IPS-18a (cell line): ENCODE measurements at regions not wholly inside any gene's neighbourhood (a gene's known extent, or its start where the extent isn't known, plus 50 kb on each side); places are given as distances from the start of the nearest gene placed in this dataset.
"Not testable (repeated sequence)": the region's sequence is repeated elsewhere in the genome, so short reads cannot be mapped to it uniquely, and the experiment has no call there.

Experiments
- H3K27ac ChIP-seq: one replicate; pipeline ENCODE4 v1.5.1; 2013; ENCODE audit warnings: low read length
- H3K27me3 ChIP-seq: one replicate; pipeline ENCODE4 v1.6.1; 2013; ENCODE audit warnings: mild to moderate bottlenecking, low read length; ENCODE audit not compliant: control insufficient read depth, insufficient read depth
- H3K36me3 ChIP-seq: one replicate; pipeline ENCODE4 v1.6.1; 2013; ENCODE audit warnings: low read depth, low read length; ENCODE audit not compliant: control insufficient read depth
- H3K4me1 ChIP-seq: one replicate; pipeline ENCODE4 v1.6.1; 2013; ENCODE audit warnings: low read depth, low read length; ENCODE audit not compliant: control insufficient read depth
- H3K4me3 ChIP-seq: one replicate; pipeline ENCODE4 v1.5.1; 2013; ENCODE audit warnings: low read length
- H3K9ac ChIP-seq: one replicate; pipeline ENCODE4 v1.6.1; 2013; ENCODE audit warnings: mild to moderate bottlenecking, low read length, moderate library complexity
- H3K9me3 ChIP-seq: one replicate; pipeline ENCODE4 v1.6.1; 2013; ENCODE audit warnings: low read depth, low read length; ENCODE audit not compliant: control insufficient read depth

GRCh38 chr1:229015806-229016205, 255.1 kb upstream of the RAB4A start:
- peaks cover 7% of the 10 kb centered on the region for H3K4me1 ChIP-seq
- no peak overlapping the region for H3K4me3 ChIP-seq
- H3K9me3 ChIP-seq = no peaks in the 10 kb centered on the region

DNA sequence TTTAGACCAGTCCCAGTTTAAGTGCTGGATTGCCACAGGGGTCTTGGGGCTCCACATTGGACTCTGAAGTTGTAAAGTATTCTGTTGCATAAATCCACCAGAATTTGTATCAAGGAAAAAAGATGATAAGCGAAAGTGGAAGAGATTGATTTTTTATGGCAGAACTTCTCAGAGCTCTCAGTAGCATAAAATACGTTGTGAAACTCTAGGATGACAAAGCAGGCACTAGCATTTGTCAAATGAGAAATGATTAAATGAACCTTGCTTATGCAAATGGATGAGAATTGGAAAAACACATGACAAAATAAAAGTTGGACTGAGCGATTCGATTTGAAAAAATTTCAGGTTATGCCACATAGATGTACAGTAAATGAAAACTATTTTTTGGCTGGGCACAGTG, 253.8 kb upstream of the RAB4A start:
- Histone ChIP-seq H3K9me3 (no peaks in the 10 kb centered on the region), H3K9ac (no peak overlapping the region), H3K4me3 (no peak overlapping the region), H3K27ac (no peak overlapping the region), H3K27me3 (no peaks in the 10 kb centered on the region), H3K36me3 (no peaks in the 10 kb centered on the region), H3K4me1 (peaks cover 7% of the 10 kb centered on the region)

More at GRCh38 chr1:229015806-229016205, 255.1 kb upstream of the RAB4A start:
- H3K9ac ChIP-seq = no peak overlapping the region
- no peak overlapping the region for H3K27ac ChIP-seq
- no peaks in the 10 kb centered on the region for H3K36me3 ChIP-seq
- H3K27me3 ChIP-seq = no peaks in the 10 kb centered on the region

- H3K27ac ChIP-seq = no peak overlapping the region
- H3K4me1 ChIP-seq = peaks cover 10% of the 10 kb centered on the region
- H3K4me3 ChIP-seq = no peak overlapping the region
- H3K27me3 ChIP-seq = peaks cover under 1% of the 10 kb centered on the region
- H3K36me3 ChIP-seq = no peaks in the 10 kb centered on the region
- no peaks in the 10 kb centered on the region for H3K9me3 ChIP-seq
- no peak overlapping the region for H3K9ac ChIP-seq
Observed at GRCh38 chr1:229018674-229019295, 252.1 kb upstream of the RAB4A start.

DNA sequence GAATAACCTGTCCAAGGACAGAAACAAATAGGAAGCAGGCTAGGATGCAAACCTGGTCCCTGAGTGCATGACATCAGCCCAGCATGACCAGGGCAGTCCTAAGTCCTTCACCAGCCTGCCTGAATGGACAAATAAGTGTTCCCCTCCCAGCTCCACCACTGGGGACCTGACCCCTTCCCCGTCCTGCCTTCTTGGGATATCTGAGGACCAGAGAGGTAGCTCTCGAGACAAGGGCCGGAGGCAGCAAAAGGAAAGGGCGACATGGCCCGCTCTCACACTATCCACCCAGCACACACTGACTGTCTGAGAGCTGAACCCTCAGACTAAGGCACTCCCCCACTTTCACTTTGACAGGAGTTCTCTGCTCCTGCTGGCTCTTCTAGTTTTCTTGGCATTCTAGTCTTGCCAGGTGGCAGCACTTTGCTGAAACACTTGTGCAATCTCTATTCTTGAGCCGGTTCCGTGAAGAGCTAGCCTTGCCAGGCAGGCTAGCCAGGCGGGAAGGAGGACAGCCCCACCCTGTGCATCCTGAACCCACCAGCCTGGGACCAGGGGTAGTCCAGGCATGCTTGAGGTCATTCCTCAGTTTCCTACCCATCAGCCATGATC, 251.1 kb upstream of the RAB4A start:
- H3K27me3 ChIP-seq = peaks cover 9% of the 10 kb centered on the region
- H3K4me3 ChIP-seq = no peak overlapping the region
- no peaks in the 10 kb centered on the region for H3K9me3 ChIP-seq
- H3K4me1 ChIP-seq = peaks cover 3% of the 10 kb centered on the region
- no peak overlapping the region for H3K27ac ChIP-seq
- H3K36me3 ChIP-seq = no peaks in the 10 kb centered on the region
- no peak overlapping the region for H3K9ac ChIP-seq

- peaks cover 14% of the 10 kb centered on the region for H3K27me3 ChIP-seq
- not testable (repeated sequence) for H3K4me3 ChIP-seq, H3K4me1 ChIP-seq, H3K36me3 ChIP-seq, H3K27ac ChIP-seq, H3K9ac ChIP-seq, H3K9me3 ChIP-seq
Observed at GRCh38 chr1:229021034-229021433, 249.9 kb upstream of the RAB4A start.

- H3K36me3 ChIP-seq = no peaks in the 10 kb centered on the region
- peaks cover 17% of the 10 kb centered on the region for H3K4me1 ChIP-seq
- no peak overlapping the region for H3K9ac ChIP-seq
- H3K9me3 ChIP-seq = no peaks in the 10 kb centered on the region
- H3K27me3 ChIP-seq = peaks cover 29% of the 10 kb centered on the region
- no peak overlapping the region for H3K27ac ChIP-seq
- H3K4me3 ChIP-seq = no peak overlapping the region
Observed at GRCh38 chr1:229022595-229023333, 248.1 kb upstream of the RAB4A start.

DNA sequence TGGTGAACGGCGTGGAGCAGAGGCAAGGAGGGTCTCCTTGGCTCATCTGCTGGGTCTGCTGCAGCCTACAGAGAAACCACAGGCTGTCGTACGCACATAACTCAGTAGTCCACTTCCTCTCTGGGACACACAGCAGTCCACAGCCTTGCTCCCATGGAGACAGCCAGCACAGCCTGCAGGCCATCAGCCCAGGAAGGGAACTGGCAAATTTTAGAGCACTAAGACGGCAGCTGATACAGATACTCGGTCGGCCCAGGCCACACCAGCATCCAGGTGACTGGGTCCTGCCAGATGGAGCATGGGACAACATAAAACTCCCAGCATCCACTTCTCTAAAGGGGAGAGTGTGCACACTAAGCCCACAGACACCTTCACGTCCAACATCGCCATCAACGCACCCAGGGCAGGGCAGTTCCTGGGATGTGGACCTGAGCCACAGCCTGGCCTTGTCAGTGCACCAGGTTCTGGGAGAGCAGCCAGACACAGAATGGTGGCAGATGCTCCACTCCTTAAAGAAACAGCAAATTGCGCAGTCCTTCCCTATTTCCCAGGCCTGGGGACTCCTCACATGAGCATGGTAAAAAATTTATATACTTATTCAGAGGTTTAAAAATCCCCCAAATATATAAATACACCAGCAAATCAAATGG, 247.1 kb upstream of the RAB4A start:
- no peak overlapping the region for H3K27ac ChIP-seq
- H3K27me3 ChIP-seq = peaks cover 31% of the 10 kb centered on the region
- peaks cover 23% of the 10 kb centered on the region for H3K4me1 ChIP-seq
- H3K36me3 ChIP-seq = no peaks in the 10 kb centered on the region
- no peak overlapping the region for H3K4me3 ChIP-seq
- H3K9me3 ChIP-seq = no peaks in the 10 kb centered on the region
- no peak overlapping the region for H3K9ac ChIP-seq

GRCh38 chr1:229024528-229025130, 246.3 kb upstream of the RAB4A start:
- H3K4me3 ChIP-seq = no peak overlapping the region
- H3K9me3 ChIP-seq = no peaks in the 10 kb centered on the region
- peaks cover 29% of the 10 kb centered on the region for H3K4me1 ChIP-seq
- H3K36me3 ChIP-seq = no peaks in the 10 kb centered on the region
- no peak overlapping the region for H3K9ac ChIP-seq
- peaks cover 40% of the 10 kb centered on the region for H3K27me3 ChIP-seq
- no peak overlapping the region for H3K27ac ChIP-seq

DNA sequence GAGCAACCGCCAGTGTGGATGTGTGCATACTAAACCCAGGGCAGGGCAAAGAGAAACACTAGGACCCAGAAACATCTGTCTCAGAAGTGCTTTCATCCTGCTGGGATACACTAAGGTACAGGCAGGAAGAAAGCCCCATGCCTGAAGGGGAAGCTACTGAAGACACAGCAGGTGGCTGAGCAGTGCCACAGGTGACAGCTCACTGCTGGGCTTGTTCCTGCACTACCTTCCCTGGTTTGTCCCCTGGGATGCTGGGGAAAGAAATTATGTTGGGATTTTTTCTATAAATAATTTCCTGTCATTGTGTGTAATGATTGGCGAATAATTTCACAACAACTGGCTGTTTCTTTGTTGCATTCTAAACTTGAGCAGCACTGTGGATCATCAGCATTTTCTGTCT, 245.3 kb upstream of the RAB4A start:
- H3K4me3 ChIP-seq = no peak overlapping the region
- H3K27me3 ChIP-seq = peaks cover 43% of the 10 kb centered on the region
- H3K27ac ChIP-seq = no peak overlapping the region
- no peaks in the 10 kb centered on the region for H3K9me3 ChIP-seq
- H3K36me3 ChIP-seq = no peaks in the 10 kb centered on the region
- no peak overlapping the region for H3K9ac ChIP-seq
- H3K4me1 ChIP-seq = peaks cover 29% of the 10 kb centered on the region

DNA sequence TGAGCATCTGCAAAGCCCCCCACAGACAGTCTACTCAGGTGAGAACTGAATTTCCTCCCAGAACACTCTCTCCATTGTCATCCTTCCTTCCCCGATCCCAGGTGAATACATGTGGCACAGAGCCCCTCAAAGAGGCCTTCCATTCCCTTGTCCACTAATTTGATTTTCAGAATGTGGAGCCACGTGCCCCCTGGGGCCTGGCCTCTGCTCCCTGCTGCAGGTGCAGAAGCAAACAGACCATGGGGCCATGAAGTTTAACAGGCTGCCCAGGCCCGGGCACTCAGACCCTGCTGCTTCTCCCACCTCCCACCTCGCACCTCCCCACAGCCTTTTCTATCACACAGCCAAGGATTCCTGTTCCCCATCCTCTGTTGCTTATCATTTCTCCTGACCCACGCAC, 243.8 kb upstream of the RAB4A start:
- Histone ChIP-seq H3K4me3 (peak overlapping the region; percentile 2), H3K9me3 (no peaks in the 10 kb centered on the region), H3K27me3 (peaks cover 45% of the 10 kb centered on the region), H3K9ac (no peak overlapping the region), H3K4me1 (peaks cover 39% of the 10 kb centered on the region), H3K27ac (no peak overlapping the region), H3K36me3 (no peaks in the 10 kb centered on the region)

DNA sequence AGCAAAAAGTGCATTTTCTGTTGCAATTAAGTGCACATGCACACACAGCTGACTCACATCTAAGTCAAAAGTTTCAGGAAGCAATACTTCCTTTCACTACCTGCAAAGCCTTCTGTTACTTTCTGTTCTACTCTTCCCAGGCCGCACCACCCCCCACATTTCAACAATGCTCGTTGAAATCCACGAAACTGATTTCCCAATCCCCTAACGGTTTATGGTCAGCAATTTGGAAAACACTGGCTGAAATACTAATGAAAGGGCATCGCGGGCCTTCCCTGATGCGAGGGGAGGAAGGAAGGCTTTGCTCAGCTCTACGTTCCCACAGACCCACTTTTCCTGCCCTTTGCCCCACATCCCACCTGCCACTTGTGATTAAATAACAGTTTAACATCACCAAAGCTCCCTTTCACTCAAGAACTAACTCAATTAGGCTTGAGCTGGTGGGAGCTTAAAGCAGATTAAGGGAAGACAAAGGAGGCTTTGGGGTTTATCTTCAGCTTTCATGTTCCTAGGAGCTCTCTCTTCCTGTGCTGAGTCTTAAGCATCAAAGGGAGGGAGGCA, 243.2 kb upstream of the RAB4A start:
- H3K27me3 ChIP-seq = peaks cover 45% of the 10 kb centered on the region
- no peak overlapping the region for H3K27ac ChIP-seq
- no peaks in the 10 kb centered on the region for H3K36me3 ChIP-seq
- H3K4me1 ChIP-seq = peaks cover 44% of the 10 kb centered on the region
- peak overlapping the region; percentile 2 for H3K4me3 ChIP-seq
- no peak overlapping the region for H3K9ac ChIP-seq
- H3K9me3 ChIP-seq = no peaks in the 10 kb centered on the region
